B cell (primary cell): ENCODE measurements at regions not wholly inside any gene's neighbourhood (a gene's known extent, or its start where the extent isn't known, plus 50 kb on each side); places are given as distances from the start of the nearest gene placed in this dataset.

Source experiments
- EZH2 ChIP-seq: IDR thresholded peaks from 2 replicates; pipeline ENCODE4 v1.6.1; 2012; ENCODE audit warnings: borderline replicate concordance, low read depth, mild to moderate bottlenecking, moderate library complexity, low read length; ENCODE audit not compliant: insufficient read depth, poor library complexity, severe bottlenecking
- TF ChIP-seq, protein P1 (sequence below): fragments of 200-600 bp; IDR thresholded peaks from one replicate; pipeline ENCODE4 v1.8.0; 2022; ENCODE audit warnings: antibody characterized with exemption, mild to moderate bottlenecking

DNA sequence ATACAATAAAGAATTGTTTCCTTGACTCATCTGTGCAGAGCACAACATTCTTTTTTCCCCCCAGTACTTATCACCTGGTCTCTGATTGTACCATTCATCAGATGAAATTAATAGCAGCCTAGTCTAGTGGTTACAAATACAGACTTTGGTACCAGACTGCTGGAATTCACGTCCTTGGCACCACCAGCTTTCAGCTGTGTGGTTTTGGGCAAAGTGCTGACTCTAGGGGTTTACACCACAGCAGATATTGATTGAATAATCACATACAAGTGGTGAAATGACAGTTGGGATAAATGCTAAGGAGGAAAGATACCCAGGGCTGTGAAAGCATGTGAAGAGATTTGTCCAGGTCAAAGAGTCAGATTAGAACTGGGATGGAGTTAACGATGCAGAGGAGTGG is 79.3 kb upstream of the ATP10B start:
- TF ChIP-seq, protein P1, sequence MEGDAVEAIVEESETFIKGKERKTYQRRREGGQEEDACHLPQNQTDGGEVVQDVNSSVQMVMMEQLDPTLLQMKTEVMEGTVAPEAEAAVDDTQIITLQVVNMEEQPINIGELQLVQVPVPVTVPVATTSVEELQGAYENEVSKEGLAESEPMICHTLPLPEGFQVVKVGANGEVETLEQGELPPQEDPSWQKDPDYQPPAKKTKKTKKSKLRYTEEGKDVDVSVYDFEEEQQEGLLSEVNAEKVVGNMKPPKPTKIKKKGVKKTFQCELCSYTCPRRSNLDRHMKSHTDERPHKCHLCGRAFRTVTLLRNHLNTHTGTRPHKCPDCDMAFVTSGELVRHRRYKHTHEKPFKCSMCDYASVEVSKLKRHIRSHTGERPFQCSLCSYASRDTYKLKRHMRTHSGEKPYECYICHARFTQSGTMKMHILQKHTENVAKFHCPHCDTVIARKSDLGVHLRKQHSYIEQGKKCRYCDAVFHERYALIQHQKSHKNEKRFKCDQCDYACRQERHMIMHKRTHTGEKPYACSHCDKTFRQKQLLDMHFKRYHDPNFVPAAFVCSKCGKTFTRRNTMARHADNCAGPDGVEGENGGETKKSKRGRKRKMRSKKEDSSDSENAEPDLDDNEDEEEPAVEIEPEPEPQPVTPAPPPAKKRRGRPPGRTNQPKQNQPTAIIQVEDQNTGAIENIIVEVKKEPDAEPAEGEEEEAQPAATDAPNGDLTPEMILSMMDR, result no peak
- no peak for TF ChIP-seq EZH2
